ENCODE measurements at regions not wholly inside any gene's neighbourhood (a gene's known extent, or its start where the extent isn't known, plus 50 kb on each side); places are given as distances from the start of the nearest gene placed in this dataset.

GRCh38 chr3:4043867-4044575 lies 244.8 kb downstream of the LRRN1 start:
- DNase-seq (ENCODE audit: low spot score): no peak
- Histone ChIP-seq H3K4me3 (no peak overlapping the region), H3K27ac (no peak overlapping the region), H3K4me1 (replicated peaks) (no peaks in the 10 kb centered on the region), H3K9me3 (no peaks in the 10 kb centered on the region), H3K27me3 (replicated peaks; ENCODE audit: insufficient read depth) (no peaks in the 10 kb centered on the region), H3K36me3 (no peaks in the 10 kb centered on the region)
- WGBS: 97% methylated on average over 2 of the region's 2 CpGs
- intact Hi-C loops (cut with DNase I): no loop called here
- TF ChIP-seq CTCF (IDR thresholded peaks at IDR 0.05) (no peak), POLR2AphosphoS5 (IDR thresholded peaks at IDR 0.05) (no peak), POLR2A (IDR thresholded peaks at IDR 0.05) (no peak)

GRCh38 chr3:4044619-4045018 lies 245.4 kb downstream of the LRRN1 start:
- no peak overlapping the region for H3K27ac ChIP-seq
- DNase-seq (ENCODE audit: low spot score): no peak
- no peaks in the 10 kb centered on the region for H3K4me1 ChIP-seq (replicated peaks)
- H3K4me3 ChIP-seq: no peak overlapping the region
- no peaks in the 10 kb centered on the region for H3K9me3 ChIP-seq
- TF ChIP-seq POLR2AphosphoS5 (IDR thresholded peaks at IDR 0.05) (no peak), CTCF (IDR thresholded peaks at IDR 0.05) (no peak), POLR2A (IDR thresholded peaks at IDR 0.05) (no peak)
- intact Hi-C loops (cut with DNase I): no loop called here
- no peaks in the 10 kb centered on the region for H3K27me3 ChIP-seq (replicated peaks; ENCODE audit: insufficient read depth)
- no peaks in the 10 kb centered on the region for H3K36me3 ChIP-seq
- WGBS: 54% methylated on average over 2 of the region's 2 CpGs

- Histone ChIP-seq H3K27ac (no peak overlapping the region), H3K36me3 (no peaks in the 10 kb centered on the region), H3K9me3 (no peaks in the 10 kb centered on the region), H3K27me3 (replicated peaks; ENCODE audit: insufficient read depth) (no peaks in the 10 kb centered on the region), H3K4me3 (no peak overlapping the region), H3K4me1 (replicated peaks) (no peaks in the 10 kb centered on the region)
- 100% methylated on average over 1 of the region's 1 CpG for WGBS
- TF ChIP-seq POLR2AphosphoS5 (IDR thresholded peaks at IDR 0.05) (no peak), POLR2A (IDR thresholded peaks at IDR 0.05) (no peak), CTCF (IDR thresholded peaks at IDR 0.05) (no peak)
- no peak for DNase-seq (ENCODE audit: low spot score)
- intact Hi-C loops (cut with DNase I): no loop called here
Observed at GRCh38 chr3:4045756-4046155, 246.5 kb downstream of the LRRN1 start.

- Histone ChIP-seq H3K27ac (no peak overlapping the region), H3K4me3 (no peak overlapping the region), H3K9me3 (no peaks in the 10 kb centered on the region), H3K36me3 (no peaks in the 10 kb centered on the region), H3K4me1 (replicated peaks) (no peaks in the 10 kb centered on the region), H3K27me3 (replicated peaks; ENCODE audit: insufficient read depth) (no peaks in the 10 kb centered on the region)
- 90% methylated on average over 1 of the region's 1 CpG for WGBS
- no peak for DNase-seq (ENCODE audit: low spot score)
- intact Hi-C loops (cut with DNase I): no loop called here
- TF ChIP-seq POLR2AphosphoS5 (IDR thresholded peaks at IDR 0.05): no peak
- no peak for TF ChIP-seq POLR2A (IDR thresholded peaks at IDR 0.05)
- TF ChIP-seq CTCF (IDR thresholded peaks at IDR 0.05): no peak
Observed at GRCh38 chr3:4047366-4047765, 248.1 kb downstream of the LRRN1 start.

GRCh38 chr3:4052706-4053105 lies 250.5 kb upstream of the SETMAR start:
- H3K4me1 ChIP-seq (replicated peaks): no peaks in the 10 kb centered on the region
- H3K27ac ChIP-seq: no peak overlapping the region
- TF ChIP-seq CTCF (IDR thresholded peaks at IDR 0.05): no peak
- no peak for TF ChIP-seq POLR2A (IDR thresholded peaks at IDR 0.05)
- TF ChIP-seq POLR2AphosphoS5 (IDR thresholded peaks at IDR 0.05): no peak
- H3K36me3 ChIP-seq: no peaks in the 10 kb centered on the region
- no peaks in the 10 kb centered on the region for H3K9me3 ChIP-seq
- intact Hi-C loops (cut with DNase I): no loop called here
- no peak overlapping the region for H3K4me3 ChIP-seq
- no peaks in the 10 kb centered on the region for H3K27me3 ChIP-seq (replicated peaks; ENCODE audit: insufficient read depth)
- WGBS: 89% methylated on average over 1 of the region's 1 CpG
- DNase-seq (ENCODE audit: low spot score): no peak
